ENCODE measurements at regions not wholly inside any gene's neighbourhood (a gene's known extent, or its start where the extent isn't known, plus 50 kb on each side); places are given as distances from the start of the nearest gene placed in this dataset.

- TF ChIP-seq POLR2A (IDR thresholded peaks at IDR 0.05), result no peak
- TF ChIP-seq CTCF (IDR thresholded peaks at IDR 0.05), result no peak
These were observed 117.1 kb downstream of the FOXD2 start for GRCh38 chr1:47554901-47555300.

Measured in uterus (tissue), 2 donors.